Suppressor macrophage treated with lipopolysaccharide for 1 hour (primary cell): ENCODE measurements at regions not wholly inside any gene's neighbourhood (a gene's known extent, or its start where the extent isn't known, plus 50 kb on each side); places are given as distances from the start of the nearest gene placed in this dataset.
"Not testable (repeated sequence)": the region's sequence is repeated elsewhere in the genome, so short reads cannot be mapped to it uniquely, and the experiment has no call there.

Experiments
- DNase-seq, 3 donors: peaks; one replicate each; pipeline ENCODE4 v3.0.0-alpha.2; 2020 to 2022

- DNase-seq: no peak
These were observed 189.1 kb upstream of the SALL3 start for GRCh38 chr18:78790511-78790910.

GRCh38 chr18:78790960-78791359, 188.7 kb upstream of the SALL3 start:
- no peak for DNase-seq

- DNase-seq: no peak
These were observed 187.5 kb upstream of the SALL3 start for GRCh38 chr18:78792094-78792493.

GRCh38 chr18:78792736-78793135, 186.9 kb upstream of the SALL3 start:
- DNase-seq: no peak

- no peak for DNase-seq
These were observed 186.1 kb upstream of the SALL3 start for GRCh38 chr18:78793313-78794070.

GRCh38 chr18:78794071-78794430, 185.6 kb upstream of the SALL3 start:
- no peak for DNase-seq

GRCh38 chr18:78796693-78797455, 182.7 kb upstream of the SALL3 start:
- DNase-seq: no peak

- no peak for DNase-seq
These were observed 182.1 kb upstream of the SALL3 start for GRCh38 chr18:78797499-78797898.

GRCh38 chr18:78798402-78799175, 181.0 kb upstream of the SALL3 start:
- no peak for DNase-seq

GRCh38 chr18:78799382-78800089, 180.1 kb upstream of the SALL3 start:
- no peak for DNase-seq

- not testable (repeated sequence) for DNase-seq
These were observed 179.3 kb upstream of the SALL3 start for GRCh38 chr18:78800102-78800851.

- DNase-seq: no peak
These were observed 178.6 kb upstream of the SALL3 start for GRCh38 chr18:78801011-78801410.

- no peak for DNase-seq
These were observed 176.5 kb upstream of the SALL3 start for GRCh38 chr18:78803104-78803503.

- no peak for DNase-seq
These were observed 175.2 kb upstream of the SALL3 start for GRCh38 chr18:78804206-78805030.

- no peak for DNase-seq
These were observed 173.8 kb upstream of the SALL3 start for GRCh38 chr18:78805840-78806239.

- no peak for DNase-seq
These were observed 171.9 kb upstream of the SALL3 start for GRCh38 chr18:78807668-78808067.

- no peak for DNase-seq
These were observed 169.8 kb upstream of the SALL3 start for GRCh38 chr18:78809845-78810244.

- no peak for DNase-seq
These were observed 168.9 kb upstream of the SALL3 start for GRCh38 chr18:78810706-78811105.

- DNase-seq: no peak
These were observed 167.6 kb upstream of the SALL3 start for GRCh38 chr18:78812067-78812466.

GRCh38 chr18:78813156-78813555, 166.5 kb upstream of the SALL3 start:
- no peak for DNase-seq
